A549 (cell line): ENCODE measurements at regions not wholly inside any gene's neighbourhood (a gene's known extent, or its start where the extent isn't known, plus 50 kb on each side); places are given as distances from the start of the nearest gene placed in this dataset.

Experiments used
- KDM1A ChIP-seq: fragments of 200-600 bp; sonication (generic); IDR thresholded peaks from 2 replicates; pipeline ENCODE4 v1.6.1; 2016; ENCODE audit warnings: low read depth, mild to moderate bottlenecking
- POLR2A ChIP-seq: IDR thresholded peaks from 2 replicates; pipeline ENCODE4 v1.6.1; 2012; ENCODE audit warnings: mild to moderate bottlenecking, low read length
- POLR2AphosphoS2 ChIP-seq: conservative IDR thresholded peaks from 2 replicates; pipeline ENCODE4 v1.6.1; 2012; ENCODE audit warnings: low read length, improper control_type of control experiment, inconsistent platforms
- RAD21 ChIP-seq, 2 experiments: fragments of >200 bp in 1 of 2; sonication (Bioruptor Twin) in 1 of 2; formaldehyde crosslinking in 1 of 2; IDR thresholded peaks in 1 of 2; conservative IDR thresholded peaks in 1 of 2; 2 replicates in 1 of 2; 3 replicates in 1 of 2; pipeline ENCODE4 v1.6.1; 2012 to 2018; ENCODE audit warnings: inconsistent platforms in 1 of 2
- RARB ChIP-seq: fragments of 250-450 bp; sonication (Bioruptor Pico); IDR thresholded peaks from 2 replicates; pipeline ENCODE4 v1.8.0; 2021; ENCODE audit warnings: mild to moderate bottlenecking, moderate library complexity
- SMC3 ChIP-seq: fragments of >200 bp; sonication (Bioruptor Twin); formaldehyde crosslinking; IDR thresholded peaks from 3 replicates; pipeline ENCODE4 v1.6.1; 2018; ENCODE audit warnings: inconsistent platforms
- TP53 ChIP-seq: fragments of 250-450 bp; sonication (Bioruptor Pico); IDR thresholded peaks from 2 replicates; pipeline ENCODE4 v1.5.0; 2021; ENCODE audit warnings: mild to moderate bottlenecking, moderate library complexity
- TF ChIP-seq, protein P1 (sequence below): fragments of >200 bp; sonication (Bioruptor Twin); formaldehyde crosslinking; IDR thresholded peaks from 3 replicates; pipeline ENCODE4 v1.5.1; 2016
- TF ChIP-seq, protein P2 (sequence below): fragments of >200 bp; sonication (Bioruptor Twin); formaldehyde crosslinking; IDR thresholded peaks from 2 replicates; pipeline ENCODE4 v1.6.1; 2016
- TF ChIP-seq, protein P3 (sequence below): fragments of 200-600 bp; sonication (generic); IDR thresholded peaks from 2 replicates; pipeline ENCODE4 v1.6.1; 2016; ENCODE audit warnings: antibody characterized with exemption, mild to moderate bottlenecking, moderate library complexity

DNA sequence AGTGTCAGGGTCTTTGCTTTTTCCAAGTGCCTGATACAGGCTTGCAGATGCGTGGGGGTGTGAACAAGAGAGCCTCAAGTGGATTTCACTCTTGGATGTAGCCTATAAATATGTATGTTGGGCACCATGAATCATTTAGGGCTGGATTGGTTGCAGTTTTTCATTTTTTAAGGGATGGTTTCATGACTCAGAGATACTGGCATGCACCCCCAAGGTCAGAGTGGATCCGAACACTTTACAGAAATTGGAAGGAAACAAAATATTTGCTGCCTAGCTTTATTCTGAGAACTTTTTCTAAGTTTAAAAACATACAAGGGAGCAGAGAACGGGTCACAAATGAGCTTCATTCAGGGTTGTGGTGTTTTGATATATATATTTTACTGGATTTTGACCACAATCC, 436.8 kb upstream of the ERCC4 start:
- TF ChIP-seq, protein P1, sequence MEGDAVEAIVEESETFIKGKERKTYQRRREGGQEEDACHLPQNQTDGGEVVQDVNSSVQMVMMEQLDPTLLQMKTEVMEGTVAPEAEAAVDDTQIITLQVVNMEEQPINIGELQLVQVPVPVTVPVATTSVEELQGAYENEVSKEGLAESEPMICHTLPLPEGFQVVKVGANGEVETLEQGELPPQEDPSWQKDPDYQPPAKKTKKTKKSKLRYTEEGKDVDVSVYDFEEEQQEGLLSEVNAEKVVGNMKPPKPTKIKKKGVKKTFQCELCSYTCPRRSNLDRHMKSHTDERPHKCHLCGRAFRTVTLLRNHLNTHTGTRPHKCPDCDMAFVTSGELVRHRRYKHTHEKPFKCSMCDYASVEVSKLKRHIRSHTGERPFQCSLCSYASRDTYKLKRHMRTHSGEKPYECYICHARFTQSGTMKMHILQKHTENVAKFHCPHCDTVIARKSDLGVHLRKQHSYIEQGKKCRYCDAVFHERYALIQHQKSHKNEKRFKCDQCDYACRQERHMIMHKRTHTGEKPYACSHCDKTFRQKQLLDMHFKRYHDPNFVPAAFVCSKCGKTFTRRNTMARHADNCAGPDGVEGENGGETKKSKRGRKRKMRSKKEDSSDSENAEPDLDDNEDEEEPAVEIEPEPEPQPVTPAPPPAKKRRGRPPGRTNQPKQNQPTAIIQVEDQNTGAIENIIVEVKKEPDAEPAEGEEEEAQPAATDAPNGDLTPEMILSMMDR: no peak
- TF ChIP-seq TP53 (no peak), POLR2AphosphoS2 (no peak), RAD21 (conservative IDR thresholded peaks at IDR 0.05 in 1 of 2, IDR thresholded peaks at IDR 0.05 in 1 of 2) (no peak), SMC3 (no peak), KDM1A (no peak), RARB (no peak), POLR2A (no peak)
- TF ChIP-seq, protein P2, sequence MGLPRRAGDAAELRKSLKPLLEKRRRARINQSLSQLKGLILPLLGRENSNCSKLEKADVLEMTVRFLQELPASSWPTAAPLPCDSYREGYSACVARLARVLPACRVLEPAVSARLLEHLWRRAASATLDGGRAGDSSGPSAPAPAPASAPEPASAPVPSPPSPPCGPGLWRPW: no peak
- TF ChIP-seq, protein P3, sequence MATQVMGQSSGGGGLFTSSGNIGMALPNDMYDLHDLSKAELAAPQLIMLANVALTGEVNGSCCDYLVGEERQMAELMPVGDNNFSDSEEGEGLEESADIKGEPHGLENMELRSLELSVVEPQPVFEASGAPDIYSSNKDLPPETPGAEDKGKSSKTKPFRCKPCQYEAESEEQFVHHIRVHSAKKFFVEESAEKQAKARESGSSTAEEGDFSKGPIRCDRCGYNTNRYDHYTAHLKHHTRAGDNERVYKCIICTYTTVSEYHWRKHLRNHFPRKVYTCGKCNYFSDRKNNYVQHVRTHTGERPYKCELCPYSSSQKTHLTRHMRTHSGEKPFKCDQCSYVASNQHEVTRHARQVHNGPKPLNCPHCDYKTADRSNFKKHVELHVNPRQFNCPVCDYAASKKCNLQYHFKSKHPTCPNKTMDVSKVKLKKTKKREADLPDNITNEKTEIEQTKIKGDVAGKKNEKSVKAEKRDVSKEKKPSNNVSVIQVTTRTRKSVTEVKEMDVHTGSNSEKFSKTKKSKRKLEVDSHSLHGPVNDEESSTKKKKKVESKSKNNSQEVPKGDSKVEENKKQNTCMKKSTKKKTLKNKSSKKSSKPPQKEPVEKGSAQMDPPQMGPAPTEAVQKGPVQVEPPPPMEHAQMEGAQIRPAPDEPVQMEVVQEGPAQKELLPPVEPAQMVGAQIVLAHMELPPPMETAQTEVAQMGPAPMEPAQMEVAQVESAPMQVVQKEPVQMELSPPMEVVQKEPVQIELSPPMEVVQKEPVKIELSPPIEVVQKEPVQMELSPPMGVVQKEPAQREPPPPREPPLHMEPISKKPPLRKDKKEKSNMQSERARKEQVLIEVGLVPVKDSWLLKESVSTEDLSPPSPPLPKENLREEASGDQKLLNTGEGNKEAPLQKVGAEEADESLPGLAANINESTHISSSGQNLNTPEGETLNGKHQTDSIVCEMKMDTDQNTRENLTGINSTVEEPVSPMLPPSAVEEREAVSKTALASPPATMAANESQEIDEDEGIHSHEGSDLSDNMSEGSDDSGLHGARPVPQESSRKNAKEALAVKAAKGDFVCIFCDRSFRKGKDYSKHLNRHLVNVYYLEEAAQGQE: no peak
